Liver (tissue), 7 donors: ENCODE measurements at regions not wholly inside any gene's neighbourhood (a gene's known extent, or its start where the extent isn't known, plus 50 kb on each side); places are given as distances from the start of the nearest gene placed in this dataset.
"Not testable (repeated sequence)": the region's sequence is repeated elsewhere in the genome, so short reads cannot be mapped to it uniquely, and the experiment has no call there.

Source experiments
- DNase-seq: peaks from one replicate; pipeline ENCODE4 v3.0.0-alpha.2; 2017; ENCODE audit warnings: low spot score
- H3K27ac ChIP-seq, 2 donors: one replicate each; pipeline ENCODE4 v1.7.0; 2013; ENCODE audit warnings: inconsistent platforms in 2 of 2, low read length in 2 of 2, control low read depth in 1 of 2, low read depth in 1 of 2, mild to moderate bottlenecking in 1 of 2
- H3K27me3 ChIP-seq, 4 donors: one replicate each; pipeline versions ENCODE4 v1.6.1 to v1.7.0; 2013; ENCODE audit warnings: low read length in 3 of 4, inconsistent platforms in 1 of 4, mild to moderate bottlenecking in 1 of 4, moderate library complexity in 1 of 4; ENCODE audit not compliant: control insufficient read depth in 4 of 4, insufficient read depth in 4 of 4
- H3K36me3 ChIP-seq, 4 donors: one replicate each; pipeline versions ENCODE4 v1.6.1 to v1.7.0; 2013; ENCODE audit warnings: low read length in 3 of 4, mild to moderate bottlenecking in 3 of 4, low read depth in 1 of 4, moderate library complexity in 1 of 4; ENCODE audit not compliant: control insufficient read depth in 4 of 4, insufficient read depth in 3 of 4
- H3K4me1 ChIP-seq, 4 donors: one replicate each; pipeline versions ENCODE4 v1.6.1 to v1.7.0; 2013; ENCODE audit warnings: low read length in 3 of 4, mild to moderate bottlenecking in 3 of 4, moderate library complexity in 1 of 4; ENCODE audit not compliant: control insufficient read depth in 4 of 4, insufficient read depth in 4 of 4
- H3K4me3 ChIP-seq, 3 donors: one replicate each; pipeline versions ENCODE4 v1.6.1 to v1.7.0; 2013; ENCODE audit warnings: low read length in 3 of 3, control low read depth in 1 of 3, low read depth in 1 of 3, mild to moderate bottlenecking in 1 of 3
- H3K9ac ChIP-seq, 2 donors: one replicate each; pipeline ENCODE4 v1.7.0; 2013; ENCODE audit warnings: low read length in 2 of 2, mild to moderate bottlenecking in 2 of 2, moderate library complexity in 2 of 2, control low read depth in 1 of 2, low read depth in 1 of 2
- H3K9me3 ChIP-seq, 4 donors: one replicate each; pipeline versions ENCODE4 v1.6.1 to v1.7.0; 2013; ENCODE audit warnings: low read length in 3 of 4; ENCODE audit not compliant: control insufficient read depth in 4 of 4
- EGR1 ChIP-seq, 2 donors: IDR thresholded peaks; 2 replicates each; pipeline ENCODE4 v1.6.1; 2016 to 2018; ENCODE audit warnings: antibody characterized with exemption in 2 of 2, low read depth in 2 of 2
- FOXA2 ChIP-seq: IDR thresholded peaks from 2 replicates; pipeline ENCODE4 v1.6.1; 2016; ENCODE audit warnings: antibody characterized with exemption
- GABPA ChIP-seq, 2 donors: IDR thresholded peaks in 1 of 2; conservative IDR thresholded peaks in 1 of 2; 2 replicates each; pipeline ENCODE4 v1.6.1; 2016; ENCODE audit warnings: antibody characterized with exemption in 2 of 2, mild to moderate bottlenecking in 1 of 2, moderate library complexity in 1 of 2
- HNF4A ChIP-seq, 2 donors: conservative IDR thresholded peaks; 2 replicates each; pipeline ENCODE4 v1.6.1; 2016; ENCODE audit warnings: antibody characterized with exemption in 2 of 2, mild to moderate bottlenecking in 2 of 2
- HNF4G ChIP-seq: IDR thresholded peaks from 2 replicates; pipeline ENCODE4 v1.6.1; 2016; ENCODE audit warnings: antibody characterized with exemption
- JUND ChIP-seq, 2 donors: IDR thresholded peaks; 2 replicates each; pipeline ENCODE4 v1.6.1; 2016; ENCODE audit warnings: antibody characterized with exemption in 2 of 2
- NR2F2 ChIP-seq: IDR thresholded peaks from 2 replicates; pipeline ENCODE4 v1.6.1; 2016; ENCODE audit warnings: antibody characterized with exemption
- RAD21 ChIP-seq, 2 donors: IDR thresholded peaks; 2 replicates each; pipeline ENCODE4 v1.6.1; 2016; ENCODE audit warnings: antibody characterized with exemption in 2 of 2, mild to moderate bottlenecking in 2 of 2
- RXRA ChIP-seq, 2 donors: IDR thresholded peaks; 2 replicates each; pipeline ENCODE4 v1.6.1; 2017 to 2018; ENCODE audit warnings: antibody characterized with exemption in 2 of 2, mild to moderate bottlenecking in 1 of 2
- SP1 ChIP-seq: IDR thresholded peaks from 2 replicates; pipeline ENCODE4 v1.6.1; 2018; ENCODE audit warnings: antibody characterized with exemption, mild to moderate bottlenecking
- TAF1 ChIP-seq: conservative IDR thresholded peaks from 2 replicates; pipeline ENCODE4 v1.6.1; 2016; ENCODE audit warnings: antibody characterized with exemption, mild to moderate bottlenecking
- YY1 ChIP-seq: IDR thresholded peaks from 2 replicates; pipeline ENCODE4 v1.6.1; 2016; ENCODE audit warnings: antibody characterized with exemption, mild to moderate bottlenecking
- WGBS: extraction: QIAGEN DNeasy Blood & Tissue Kit; methylation state at CpG from one replicate; pipeline ENCODE4 v1.1.7; 2013; 5-methylcytosine and 5-hydroxymethylcytosine counted together
- TF ChIP-seq, protein P1 (sequence below): IDR thresholded peaks from 2 replicates; pipeline ENCODE4 v1.6.1; 2016; ENCODE audit warnings: antibody characterized with exemption
- TF ChIP-seq, protein P2 (sequence below): IDR thresholded peaks from 2 replicates; pipeline ENCODE4 v1.6.1; 2016; ENCODE audit warnings: antibody characterized with exemption
- TF ChIP-seq, protein P3 (sequence below): IDR thresholded peaks from 2 replicates; pipeline ENCODE4 v1.6.1; 2016; ENCODE audit warnings: antibody characterized with exemption, mild to moderate bottlenecking
- donor health status: healthy.
- donor health status: healthy.
- donor health status: healthy.
- donor health status: healthy.

DNA sequence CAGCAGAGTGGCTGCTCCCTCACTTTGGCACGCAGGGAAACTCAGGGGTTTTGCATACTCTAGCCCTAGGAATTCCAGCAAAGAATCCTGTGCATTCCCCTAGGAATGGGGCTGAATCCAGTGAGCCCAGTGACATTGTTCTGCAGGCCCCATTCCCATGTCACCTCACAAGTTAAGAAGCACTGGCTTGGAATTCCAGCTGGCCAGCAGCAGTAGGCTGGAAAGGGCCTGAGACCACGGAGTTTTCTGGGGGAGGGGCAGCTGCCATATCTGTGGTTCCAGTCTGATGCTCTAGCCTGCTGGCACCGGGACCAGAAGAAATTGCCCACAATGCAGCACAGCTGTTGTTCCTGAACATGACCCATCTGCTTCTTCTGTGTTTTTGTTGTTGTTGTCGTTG lies 217.6 kb upstream of the DMRTA1 start:
- no peak overlapping the region for H3K4me3 ChIP-seq
- peaks cover 0 to 2% (median 0%) of the 10 kb centered on the region in 4 donors for H3K9me3 ChIP-seq
- no peak overlapping the region for H3K27ac ChIP-seq
- no peaks in the 10 kb centered on the region for H3K27me3 ChIP-seq
- no peak for DNase-seq
- WGBS, result 87% methylated on average over 4 of the region's 4 CpGs
- no peak for TF ChIP-seq SP1
- TF ChIP-seq NR2F2, result no peak
- no peak for TF ChIP-seq EGR1 (IDR thresholded peaks at IDR 0.05; ENCODE audit: low read depth in 2 of 2)
- no peak for TF ChIP-seq HNF4G
- TF ChIP-seq YY1, result no peak
- TF ChIP-seq RAD21 (IDR thresholded peaks at IDR 0.05), result no peak
- no peak for TF ChIP-seq RXRA (IDR thresholded peaks at IDR 0.05)
- TF ChIP-seq, protein P1, sequence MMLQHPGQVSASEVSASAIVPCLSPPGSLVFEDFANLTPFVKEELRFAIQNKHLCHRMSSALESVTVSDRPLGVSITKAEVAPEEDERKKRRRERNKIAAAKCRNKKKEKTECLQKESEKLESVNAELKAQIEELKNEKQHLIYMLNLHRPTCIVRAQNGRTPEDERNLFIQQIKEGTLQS, result no peak
- TF ChIP-seq FOXA2, result no peak
- TF ChIP-seq HNF4A (conservative IDR thresholded peaks at IDR 0.05), result no peak
- TF ChIP-seq, protein P2, sequence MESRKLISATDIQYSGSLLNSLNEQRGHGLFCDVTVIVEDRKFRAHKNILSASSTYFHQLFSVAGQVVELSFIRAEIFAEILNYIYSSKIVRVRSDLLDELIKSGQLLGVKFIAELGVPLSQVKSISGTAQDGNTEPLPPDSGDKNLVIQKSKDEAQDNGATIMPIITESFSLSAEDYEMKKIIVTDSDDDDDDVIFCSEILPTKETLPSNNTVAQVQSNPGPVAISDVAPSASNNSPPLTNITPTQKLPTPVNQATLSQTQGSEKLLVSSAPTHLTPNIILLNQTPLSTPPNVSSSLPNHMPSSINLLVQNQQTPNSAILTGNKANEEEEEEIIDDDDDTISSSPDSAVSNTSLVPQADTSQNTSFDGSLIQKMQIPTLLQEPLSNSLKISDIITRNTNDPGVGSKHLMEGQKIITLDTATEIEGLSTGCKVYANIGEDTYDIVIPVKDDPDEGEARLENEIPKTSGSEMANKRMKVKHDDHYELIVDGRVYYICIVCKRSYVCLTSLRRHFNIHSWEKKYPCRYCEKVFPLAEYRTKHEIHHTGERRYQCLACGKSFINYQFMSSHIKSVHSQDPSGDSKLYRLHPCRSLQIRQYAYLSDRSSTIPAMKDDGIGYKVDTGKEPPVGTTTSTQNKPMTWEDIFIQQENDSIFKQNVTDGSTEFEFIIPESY, result no peak
- no peak for TF ChIP-seq GABPA (IDR thresholded peaks at IDR 0.05 in 1 of 2, conservative IDR thresholded peaks at IDR 0.05 in 1 of 2)
- no peak for TF ChIP-seq JUND (IDR thresholded peaks at IDR 0.05)
- H3K4me1 ChIP-seq, result no peaks in the 10 kb centered on the region
- no peaks in the 10 kb centered on the region for H3K36me3 ChIP-seq
- no peak overlapping the region for H3K9ac ChIP-seq

DNA sequence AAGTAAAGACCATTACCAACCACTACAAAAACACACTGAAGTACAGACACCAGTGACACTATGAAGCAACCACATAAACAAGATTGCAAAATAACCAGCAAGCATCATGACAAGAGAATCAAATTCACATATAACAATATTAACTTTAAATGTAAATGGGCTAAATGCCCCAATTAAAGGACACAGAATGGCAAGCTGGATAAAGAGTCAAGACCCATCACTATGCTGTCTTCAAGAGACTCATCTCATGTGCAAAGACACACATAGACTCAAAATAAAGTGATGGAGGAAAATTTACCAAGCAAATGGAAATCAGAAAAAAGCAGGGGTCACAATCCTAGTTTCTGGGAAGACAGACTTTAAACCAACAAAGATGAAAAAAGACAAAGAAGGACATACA lies 215.3 kb upstream of the DMRTA1 start:
- H3K27ac ChIP-seq, H3K9me3 ChIP-seq, H3K27me3 ChIP-seq, H3K4me3 ChIP-seq, H3K4me1 ChIP-seq, H3K9ac ChIP-seq, H3K36me3 ChIP-seq, DNase-seq: not testable (repeated sequence)

DNA sequence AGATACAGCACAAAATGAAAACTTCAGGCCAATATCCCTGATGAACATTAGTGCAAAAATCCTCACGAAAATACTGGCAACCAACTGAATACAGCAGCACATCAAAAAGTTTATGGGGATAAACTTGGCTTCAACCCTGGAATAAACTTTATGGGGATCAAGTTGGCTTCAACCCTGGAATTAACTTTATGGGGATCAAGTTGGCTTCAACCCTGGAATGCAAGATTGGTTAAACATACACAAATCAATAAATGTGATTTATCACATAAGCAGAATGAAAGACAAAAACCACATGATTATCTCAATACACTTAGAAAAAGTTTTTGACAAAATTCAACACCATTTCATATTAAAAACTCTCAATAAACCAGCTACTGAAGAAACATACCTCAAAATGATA lies 213.7 kb upstream of the DMRTA1 start:
- 72% methylated on average over 1 of the region's 1 CpG for WGBS
- H3K9ac ChIP-seq, result no peak overlapping the region

More for the DNA sequence above, 213.7 kb upstream of the DMRTA1 start:
- DNase-seq, result no peak
- no peaks in the 10 kb centered on the region for H3K4me1 ChIP-seq
- peaks cover 0 to 2% (median 0%) of the 10 kb centered on the region in 4 donors for H3K9me3 ChIP-seq
- no peak overlapping the region for H3K27ac ChIP-seq
- no peak overlapping the region for H3K4me3 ChIP-seq
- no peaks in the 10 kb centered on the region for H3K36me3 ChIP-seq
- no peaks in the 10 kb centered on the region for H3K27me3 ChIP-seq
- no peak for TF ChIP-seq HNF4A (conservative IDR thresholded peaks at IDR 0.05)
- TF ChIP-seq HNF4G, result no peak
- TF ChIP-seq, protein P1, result no peak
- TF ChIP-seq, protein P3, sequence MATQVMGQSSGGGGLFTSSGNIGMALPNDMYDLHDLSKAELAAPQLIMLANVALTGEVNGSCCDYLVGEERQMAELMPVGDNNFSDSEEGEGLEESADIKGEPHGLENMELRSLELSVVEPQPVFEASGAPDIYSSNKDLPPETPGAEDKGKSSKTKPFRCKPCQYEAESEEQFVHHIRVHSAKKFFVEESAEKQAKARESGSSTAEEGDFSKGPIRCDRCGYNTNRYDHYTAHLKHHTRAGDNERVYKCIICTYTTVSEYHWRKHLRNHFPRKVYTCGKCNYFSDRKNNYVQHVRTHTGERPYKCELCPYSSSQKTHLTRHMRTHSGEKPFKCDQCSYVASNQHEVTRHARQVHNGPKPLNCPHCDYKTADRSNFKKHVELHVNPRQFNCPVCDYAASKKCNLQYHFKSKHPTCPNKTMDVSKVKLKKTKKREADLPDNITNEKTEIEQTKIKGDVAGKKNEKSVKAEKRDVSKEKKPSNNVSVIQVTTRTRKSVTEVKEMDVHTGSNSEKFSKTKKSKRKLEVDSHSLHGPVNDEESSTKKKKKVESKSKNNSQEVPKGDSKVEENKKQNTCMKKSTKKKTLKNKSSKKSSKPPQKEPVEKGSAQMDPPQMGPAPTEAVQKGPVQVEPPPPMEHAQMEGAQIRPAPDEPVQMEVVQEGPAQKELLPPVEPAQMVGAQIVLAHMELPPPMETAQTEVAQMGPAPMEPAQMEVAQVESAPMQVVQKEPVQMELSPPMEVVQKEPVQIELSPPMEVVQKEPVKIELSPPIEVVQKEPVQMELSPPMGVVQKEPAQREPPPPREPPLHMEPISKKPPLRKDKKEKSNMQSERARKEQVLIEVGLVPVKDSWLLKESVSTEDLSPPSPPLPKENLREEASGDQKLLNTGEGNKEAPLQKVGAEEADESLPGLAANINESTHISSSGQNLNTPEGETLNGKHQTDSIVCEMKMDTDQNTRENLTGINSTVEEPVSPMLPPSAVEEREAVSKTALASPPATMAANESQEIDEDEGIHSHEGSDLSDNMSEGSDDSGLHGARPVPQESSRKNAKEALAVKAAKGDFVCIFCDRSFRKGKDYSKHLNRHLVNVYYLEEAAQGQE, result no peak
- no peak for TF ChIP-seq TAF1
